GM19372 (cell line): ENCODE measurements at regions not wholly inside any gene's neighbourhood (a gene's known extent, or its start where the extent isn't known, plus 50 kb on each side); places are given as distances from the start of the nearest gene placed in this dataset.

Experiments used
- ATAC-seq: cut with Tn5 transposase; IDR thresholded peaks from one replicate; pipeline ENCODE4 v1.9.1; 2021; ENCODE audit warnings: mild to moderate bottlenecking, low read depth, moderate library complexity; ENCODE audit not compliant: unreplicated experiment

- ATAC-seq: no peak
Measured at GRCh38 chr4:11544211-11544610, 115.5 kb upstream of the HS3ST1 start.

- no peak for ATAC-seq
Measured at GRCh38 chr4:11543706-11544105, 115.0 kb upstream of the HS3ST1 start.

- ATAC-seq: no peak
Measured at GRCh38 chr4:11542952-11543351, 114.3 kb upstream of the HS3ST1 start.

GRCh38 chr4:11537846-11538245 lies 109.2 kb upstream of the HS3ST1 start:
- ATAC-seq: no peak

- ATAC-seq: no peak
Measured at GRCh38 chr4:11535333-11535732, 106.6 kb upstream of the HS3ST1 start.

- no peak for ATAC-seq
Measured at GRCh38 chr4:11534623-11535302, 106.1 kb upstream of the HS3ST1 start.

GRCh38 chr4:11532138-11532537 lies 103.4 kb upstream of the HS3ST1 start:
- no peak for ATAC-seq

GRCh38 chr4:11529625-11530201 lies 101.0 kb upstream of the HS3ST1 start:
- ATAC-seq: no peak

GRCh38 chr4:11525085-11525484 lies 96.4 kb upstream of the HS3ST1 start:
- ATAC-seq: no peak

- no peak for ATAC-seq
Measured at GRCh38 chr4:11518754-11519153, 90.1 kb upstream of the HS3ST1 start.

- no peak for ATAC-seq
Measured at GRCh38 chr4:11514779-11515419, 86.2 kb upstream of the HS3ST1 start.

- ATAC-seq: no peak
Measured at GRCh38 chr4:11514003-11514402, 85.3 kb upstream of the HS3ST1 start.

- ATAC-seq: no peak
Measured at GRCh38 chr4:11512871-11513270, 84.2 kb upstream of the HS3ST1 start.

- no peak for ATAC-seq
Measured at GRCh38 chr4:11511321-11511720, 82.6 kb upstream of the HS3ST1 start.

GRCh38 chr4:11507920-11508319 lies 79.2 kb upstream of the HS3ST1 start:
- ATAC-seq: no peak

GRCh38 chr4:11506194-11506593 lies 77.5 kb upstream of the HS3ST1 start:
- ATAC-seq: no peak

- ATAC-seq: no peak
Measured at GRCh38 chr4:11505221-11505971, 76.7 kb upstream of the HS3ST1 start.

- ATAC-seq: no peak
Measured at GRCh38 chr4:11503166-11503565, 74.5 kb upstream of the HS3ST1 start.

- no peak for ATAC-seq
Measured at GRCh38 chr4:11497972-11498371, 69.3 kb upstream of the HS3ST1 start.

GRCh38 chr4:11497212-11497806 lies 68.6 kb upstream of the HS3ST1 start:
- ATAC-seq: no peak

- no peak for ATAC-seq
Measured at GRCh38 chr4:11496351-11496829, 67.7 kb upstream of the HS3ST1 start.
